ENCODE measurements at regions not wholly inside any gene's neighbourhood (a gene's known extent, or its start where the extent isn't known, plus 50 kb on each side); places are given as distances from the start of the nearest gene placed in this dataset. TPM values are rescaled to one million over a fixed set of nuclear protein-coding genes. Genes with fewer than 3 reads are reported as not detected.

GRCh38 chr3:181050738-181051137 is 61.2 kb upstream of the DNAJC19 start:
- Histone ChIP-seq H3K9me3 (ENCODE audit: low read length) (no peaks in the 10 kb centered on the region), H3K4me1 (ENCODE audit: low read length) (no peaks in the 10 kb centered on the region), H4K20me1 (ENCODE audit: insufficient read depth, low read depth, low read length) (no peaks in the 10 kb centered on the region), H3K4me2 (ENCODE audit: low read depth, low read length, poor library complexity, severe bottlenecking) (no peak overlapping the region), H3K4me3 (ENCODE audit: low read length) (no peak overlapping the region), H2AFZ (ENCODE audit: low read length) (no peak overlapping the region), H3K36me3 (ENCODE audit: insufficient read depth, low read length) (no peaks in the 10 kb centered on the region), H3K27me3 (ENCODE audit: low read length) (no peaks in the 10 kb centered on the region), H3K9me2 (replicated peaks; ENCODE audit: insufficient read depth, low read length) (no peaks in the 10 kb centered on the region), H3K79me2 (ENCODE audit: low read length) (no peaks in the 10 kb centered on the region), H3K9ac (ENCODE audit: low read length) (no peak overlapping the region), H3K27ac (ENCODE audit: low read length) (no peak overlapping the region)
- no peak for DNase-seq

- Histone ChIP-seq H3K4me1 (ENCODE audit: low read length) (no peaks in the 10 kb centered on the region), H3K27me3 (ENCODE audit: low read length) (no peaks in the 10 kb centered on the region), H3K9ac (ENCODE audit: low read length) (no peak overlapping the region), H3K9me3 (ENCODE audit: low read length) (no peaks in the 10 kb centered on the region), H3K4me2 (ENCODE audit: low read depth, low read length, poor library complexity, severe bottlenecking) (no peak overlapping the region), H3K79me2 (ENCODE audit: low read length) (no peaks in the 10 kb centered on the region), H2AFZ (ENCODE audit: low read length) (no peak overlapping the region), H4K20me1 (ENCODE audit: insufficient read depth, low read depth, low read length) (no peaks in the 10 kb centered on the region), H3K27ac (ENCODE audit: low read length) (no peak overlapping the region), H3K9me2 (replicated peaks; ENCODE audit: insufficient read depth, low read length) (no peaks in the 10 kb centered on the region), H3K36me3 (ENCODE audit: insufficient read depth, low read length) (no peaks in the 10 kb centered on the region), H3K4me3 (ENCODE audit: low read length) (no peak overlapping the region)
- no peak for DNase-seq
These were observed 50.5 kb upstream of the DNAJC19 start for GRCh38 chr3:181040030-181040429.

Small RNA genes lying in the stretch of these regions (small RNA-seq; reads per million reads assigned to genes)
- gene AC083904.1 (not detected), gene RNU6-4P (0.28 reads per million)
